Frontal cortex (tissue), 3 donors: ENCODE measurements at regions not wholly inside any gene's neighbourhood (a gene's known extent, or its start where the extent isn't known, plus 50 kb on each side); places are given as distances from the start of the nearest gene placed in this dataset.

Experiments
- DNase-seq, 2 donors: peaks; one replicate each; pipeline ENCODE4 v3.0.0; 2012; ENCODE audit warnings: low spot score in 2 of 2
- FAIRE-seq: peaks from 2 replicates; lab custom pipeline; 2012; peaks lifted over from hg19 to GRCh38; lab: Jason Lieb, UNC
- donor health status: control.
- donor health status: control.
- donor health status: control.

DNA sequence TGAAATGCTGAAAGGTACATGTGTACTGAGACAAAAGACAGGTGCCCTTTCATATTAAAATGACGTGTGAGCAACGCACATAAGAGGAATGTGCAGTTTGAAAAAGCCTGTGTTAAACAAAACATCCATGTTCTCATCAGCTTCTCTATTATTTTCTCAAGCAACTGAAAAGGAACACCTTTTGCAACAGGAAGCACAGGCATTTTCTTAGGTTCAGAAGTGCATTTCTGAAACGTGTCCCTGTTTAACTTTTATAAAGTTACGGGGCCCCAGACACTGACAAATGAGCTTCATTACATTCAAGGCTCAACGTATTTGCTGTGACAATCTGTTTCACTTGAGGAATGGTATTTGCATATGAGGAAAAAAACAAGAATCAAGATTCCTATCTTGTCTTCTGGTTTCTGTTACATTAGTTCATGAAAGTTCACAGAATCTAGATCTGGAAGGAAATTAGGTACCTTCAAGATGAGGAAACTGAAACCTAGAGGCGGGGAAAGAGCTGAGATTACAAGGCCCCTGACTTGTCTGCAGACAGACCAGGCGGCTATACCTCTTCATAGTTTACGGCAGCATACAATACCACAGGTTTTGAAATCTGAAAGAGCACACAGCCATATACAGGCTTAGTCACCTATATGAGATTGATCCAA is 431.7 kb downstream of the KLF12 start:
- DNase-seq (no peak), FAIRE-seq (no peak)

DNA sequence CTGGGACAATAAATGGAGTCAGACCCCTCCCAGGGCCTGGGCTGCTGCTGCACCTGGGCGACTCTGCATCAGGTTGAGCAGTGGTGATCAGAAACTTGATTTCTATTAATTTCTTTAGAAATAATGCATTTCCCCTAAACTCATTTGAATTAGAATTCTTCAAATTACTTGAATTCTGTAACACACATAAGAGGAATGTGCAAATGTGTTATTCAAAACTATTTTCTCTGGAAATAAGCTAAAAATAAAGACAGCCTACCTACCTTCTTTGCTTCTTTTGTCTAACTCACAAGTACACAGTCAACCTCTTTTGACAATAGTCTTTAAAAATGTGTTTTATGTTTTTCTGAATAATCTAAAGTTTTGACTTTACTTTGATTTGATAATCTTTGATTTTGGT is 433.0 kb downstream of the KLF12 start:
- DNase-seq (no peak), FAIRE-seq (no peak)

DNA sequence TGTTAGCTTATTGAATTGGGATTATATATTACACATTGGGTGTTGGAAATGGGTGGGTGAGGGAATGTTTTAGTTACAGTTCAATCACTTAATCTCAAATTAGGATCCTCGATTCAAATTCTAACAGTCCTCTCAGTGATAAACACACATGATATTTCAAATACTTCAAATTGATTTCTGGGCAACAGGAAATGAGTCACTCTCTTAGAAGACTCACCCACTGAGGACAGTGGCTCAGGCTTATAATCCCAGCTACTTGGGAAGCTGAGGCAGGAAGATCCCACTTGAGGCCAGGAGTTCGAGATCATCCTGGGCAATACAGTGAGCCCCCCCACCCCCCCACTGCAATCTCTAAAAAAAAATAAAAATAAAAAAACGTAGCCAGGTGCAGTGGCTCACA is 435.3 kb downstream of the KLF12 start:
- FAIRE-seq: no peak
- no peak for DNase-seq

DNA sequence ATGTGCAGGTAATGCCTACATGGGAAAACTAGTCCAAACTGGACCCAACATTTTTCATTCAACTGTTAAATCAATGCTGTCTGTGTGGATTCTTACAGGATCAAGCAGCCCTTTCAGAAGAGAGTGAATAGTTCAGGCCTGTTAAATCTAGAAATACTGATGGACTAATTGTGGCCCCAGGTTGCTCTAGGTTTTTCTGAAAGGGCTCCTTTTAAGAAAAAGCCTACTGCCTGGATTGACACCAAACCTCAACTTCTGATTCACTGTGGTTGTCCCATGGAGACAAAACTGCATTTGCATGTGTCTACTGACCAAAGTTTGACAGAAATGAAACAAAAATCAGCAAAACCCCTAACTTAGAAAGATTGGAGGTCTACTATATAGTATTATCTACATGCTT is 437.0 kb downstream of the KLF12 start:
- FAIRE-seq (no peak), DNase-seq (no peak)

DNA sequence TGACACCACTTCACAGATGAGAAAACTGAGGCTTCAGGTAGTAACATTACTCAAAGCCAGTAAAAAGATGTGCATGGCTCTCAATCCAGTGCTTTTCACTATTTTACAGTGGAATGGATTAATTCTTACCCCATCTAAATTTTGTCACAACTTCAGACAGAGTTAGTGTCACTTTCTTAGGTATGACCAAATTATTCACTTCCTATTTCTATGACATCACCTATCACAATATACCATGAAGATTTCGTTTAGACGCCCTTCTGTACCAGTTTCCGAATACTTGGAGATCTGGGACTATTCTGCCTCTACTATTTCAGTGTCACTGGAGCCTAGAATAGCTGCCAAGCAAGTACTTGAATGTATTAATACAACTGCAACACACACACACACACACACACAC is 437.5 kb downstream of the KLF12 start:
- no peak for FAIRE-seq
- no peak for DNase-seq

DNA sequence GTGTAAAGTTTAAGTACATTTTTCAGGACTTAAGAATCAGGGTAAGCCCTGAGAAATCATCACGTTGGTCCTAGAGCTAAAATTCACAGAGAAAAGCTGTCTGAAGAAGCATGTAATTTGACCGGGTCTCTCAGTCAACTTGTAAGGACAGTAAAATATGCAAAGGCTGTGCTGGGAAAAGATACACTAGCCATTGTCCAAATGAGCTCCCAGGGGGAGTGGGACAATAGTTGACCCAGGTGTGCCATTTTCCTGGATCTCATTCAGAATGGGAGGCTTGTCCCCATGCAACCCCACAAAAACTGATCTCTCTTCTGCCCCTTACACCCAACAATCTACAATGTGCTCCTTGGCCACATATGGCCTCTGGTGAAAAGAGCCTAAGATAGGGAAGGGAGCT is 437.9 kb downstream of the KLF12 start:
- FAIRE-seq (no peak), DNase-seq (no peak)

DNA sequence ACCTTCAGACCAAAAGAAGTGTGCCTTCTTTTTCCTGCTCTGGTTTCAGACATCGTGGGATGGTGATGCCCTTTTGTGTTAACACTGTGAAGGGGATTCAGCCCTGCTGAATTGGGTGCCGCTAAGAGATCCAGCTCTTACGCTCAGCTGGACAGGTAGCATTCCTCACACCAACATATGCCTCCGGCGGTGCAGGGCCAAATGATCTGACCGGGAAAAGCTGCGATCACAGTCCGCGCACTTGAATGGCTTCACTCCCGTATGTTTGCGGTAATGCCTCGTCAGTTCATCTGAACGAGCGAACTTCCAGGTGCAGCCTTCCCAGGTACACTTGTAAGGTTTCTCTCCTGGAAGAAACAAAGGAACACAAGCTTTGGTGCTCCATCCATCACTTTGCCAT is 438.9 kb downstream of the KLF12 start:
- DNase-seq: no peak
- no peak for FAIRE-seq

DNA sequence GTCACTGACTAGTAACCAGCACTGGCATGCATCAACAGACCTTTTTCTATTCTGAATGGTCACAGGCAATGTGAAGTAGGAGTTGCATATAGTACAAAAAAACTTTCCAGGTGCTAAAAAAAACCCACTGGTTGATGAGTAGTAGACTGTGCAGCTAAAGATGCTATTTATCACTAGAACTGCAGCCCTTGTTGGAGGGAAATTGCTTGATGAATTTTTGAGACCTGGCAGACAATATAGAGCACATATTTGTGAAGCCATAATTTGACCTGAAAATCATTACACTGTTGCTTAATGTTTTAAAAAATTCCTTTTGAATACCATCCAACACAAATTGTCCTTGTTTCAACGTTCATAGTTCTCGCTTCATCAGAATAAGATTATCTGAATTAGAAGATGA is 441.0 kb downstream of the KLF12 start:
- no peak for FAIRE-seq

DNA sequence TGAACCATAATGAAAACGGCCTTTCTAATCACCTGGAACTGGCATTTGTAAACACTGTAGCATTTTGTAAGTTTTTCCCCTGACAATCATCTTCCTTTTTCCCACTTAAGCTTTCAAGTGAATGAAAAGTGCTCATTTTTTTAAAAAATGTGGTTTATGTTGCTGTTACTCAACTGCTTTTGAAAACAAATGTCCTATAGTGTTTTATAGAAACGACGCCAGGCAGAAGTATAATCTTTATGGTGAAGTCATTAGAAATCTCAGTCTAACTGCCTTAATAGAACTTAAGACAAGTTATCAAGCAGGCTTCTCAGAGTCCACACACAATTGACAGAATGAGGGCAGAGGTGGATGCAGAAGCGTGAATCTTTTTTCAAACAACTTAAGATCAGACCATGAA is 442.3 kb downstream of the KLF12 start:
- DNase-seq: no peak
- no peak for FAIRE-seq

More for the DNA sequence above, 441.0 kb downstream of the KLF12 start:
- no peak for DNase-seq

DNA sequence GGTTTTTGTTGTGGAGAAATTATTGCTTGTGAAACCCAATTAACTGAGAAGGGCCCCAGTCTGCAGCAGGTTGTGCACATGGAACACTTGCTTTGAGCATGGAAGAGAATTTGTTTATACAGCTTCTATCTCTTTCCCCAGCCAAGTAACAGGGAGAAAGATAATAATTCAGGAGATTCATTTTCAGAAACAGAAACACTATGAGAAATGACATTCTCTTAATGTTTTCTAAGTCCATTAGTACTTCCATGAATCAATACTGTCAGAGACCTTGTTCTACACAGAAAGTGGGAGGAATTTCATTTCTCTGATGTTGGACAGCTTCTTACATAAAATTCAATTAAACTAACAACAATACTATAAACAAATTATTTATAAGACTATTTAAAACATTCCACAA is 446.3 kb downstream of the KLF12 start:
- no peak for DNase-seq
- FAIRE-seq: no peak

DNA sequence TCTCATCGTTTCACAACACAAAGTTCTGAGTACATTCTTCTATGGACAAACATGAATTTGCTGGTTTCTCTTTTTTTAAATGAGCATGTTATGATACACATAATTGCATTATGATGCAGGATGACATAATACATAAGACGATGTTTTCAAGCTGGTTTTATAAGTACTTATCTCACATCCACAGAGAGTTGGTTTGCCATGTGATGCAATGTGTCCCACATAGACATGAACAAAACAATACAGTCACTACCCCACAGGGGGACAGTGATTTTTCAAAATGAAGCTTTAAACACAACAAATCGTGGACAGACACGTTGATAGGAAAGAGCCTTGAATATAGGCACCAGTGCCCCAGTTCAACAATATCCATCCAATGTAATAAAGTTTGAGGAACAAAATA is 447.1 kb downstream of the KLF12 start:
- DNase-seq: no peak
- FAIRE-seq: no peak

DNA sequence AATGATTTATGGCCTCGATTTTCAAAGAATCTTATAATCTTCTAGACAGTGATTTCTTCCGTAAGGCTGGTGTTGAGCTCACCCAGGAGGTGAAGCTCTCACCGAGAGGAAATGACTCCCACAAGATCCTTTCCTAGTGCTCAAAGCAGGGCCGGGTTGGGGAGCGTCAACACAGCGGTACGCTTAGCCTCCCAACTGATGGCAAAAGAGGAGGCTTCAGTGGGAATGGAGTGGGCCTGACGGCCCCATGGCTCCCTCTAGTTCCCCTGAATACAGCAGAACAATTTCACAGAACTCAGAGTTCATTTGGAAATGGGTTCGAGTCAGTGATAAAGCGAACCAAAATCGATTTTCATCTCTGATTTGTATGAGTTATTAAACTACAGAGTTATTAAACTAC is 449.5 kb downstream of the KLF12 start:
- FAIRE-seq: no peak
- no peak for DNase-seq

DNA sequence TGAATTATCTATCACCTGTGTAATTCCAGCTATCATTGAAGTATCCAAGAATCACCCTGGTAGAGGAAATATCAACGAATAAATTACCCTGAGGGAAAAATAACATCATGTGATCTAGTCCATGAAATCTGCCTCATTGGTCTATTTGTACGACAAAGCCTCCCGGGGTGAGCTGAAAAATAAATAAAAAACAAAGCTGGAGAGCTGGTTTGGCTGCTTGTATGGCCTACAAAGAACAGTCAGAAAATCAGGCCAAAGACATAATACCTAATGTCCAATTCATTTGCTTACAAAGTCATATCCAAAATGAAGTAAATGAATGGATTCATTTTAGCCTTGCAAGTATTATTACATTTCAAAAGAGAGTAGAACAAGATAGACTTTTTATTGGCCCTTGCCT is 449.9 kb downstream of the KLF12 start:
- FAIRE-seq (no peak), DNase-seq (no peak)

DNA sequence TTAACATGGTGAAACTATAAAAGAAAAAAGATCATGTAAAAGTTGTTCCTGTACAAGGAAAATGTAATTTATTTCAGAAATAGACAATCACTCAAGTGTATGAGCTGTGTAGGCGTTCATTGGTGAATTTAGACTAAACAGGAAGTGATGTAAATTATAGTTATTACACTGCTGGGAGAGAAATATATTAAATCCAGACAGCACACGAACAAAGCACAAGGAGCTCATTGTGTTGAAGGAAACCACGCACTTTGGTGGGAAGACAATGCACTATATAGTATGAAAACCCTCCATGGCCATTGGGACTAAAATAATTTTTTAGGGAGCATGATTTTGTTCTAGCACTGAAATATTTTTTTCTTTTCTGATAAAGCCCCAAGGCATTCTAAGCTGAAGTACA is 450.5 kb downstream of the KLF12 start:
- no peak for DNase-seq
- no peak for FAIRE-seq

DNA sequence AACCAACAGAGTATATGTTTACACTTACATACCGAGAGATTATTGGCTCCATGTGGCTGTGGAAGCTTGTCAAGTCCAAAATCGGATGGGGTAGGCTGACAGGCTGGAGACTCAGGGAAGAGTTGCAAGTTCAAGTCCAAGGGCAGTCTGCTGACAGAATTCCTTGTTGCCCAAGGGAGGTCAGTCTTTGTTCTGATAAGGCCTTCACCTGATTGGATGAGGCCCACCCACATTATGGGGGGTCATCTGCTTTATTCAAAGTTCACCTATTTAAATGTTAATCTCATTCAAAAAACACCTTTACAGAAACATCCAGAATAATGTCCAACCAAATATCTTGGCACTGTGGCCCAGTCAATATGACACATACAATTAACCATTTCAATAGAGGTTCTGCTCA is 452.4 kb downstream of the KLF12 start:
- FAIRE-seq: no peak
- DNase-seq: no peak

DNA sequence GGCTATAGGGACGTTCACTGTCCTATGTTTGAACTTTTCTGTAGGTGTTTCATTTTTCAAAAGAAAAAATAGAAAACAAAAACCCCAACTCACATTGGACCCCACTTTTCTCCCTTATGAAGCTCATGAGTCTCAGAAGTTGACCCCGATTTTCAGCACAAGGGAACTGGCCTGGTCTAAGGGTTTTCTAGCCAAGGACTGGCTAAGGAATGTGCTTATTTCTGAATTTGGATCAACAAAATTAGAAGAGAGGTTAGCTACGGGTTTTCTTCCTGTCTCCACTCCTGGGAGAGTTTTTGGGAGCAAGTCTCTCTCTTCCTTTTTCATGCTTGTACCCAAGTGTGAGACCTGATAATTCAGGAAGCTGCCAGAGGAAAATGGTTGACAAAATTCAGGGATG is 453.2 kb downstream of the KLF12 start:
- no peak for DNase-seq
- FAIRE-seq: no peak

DNA sequence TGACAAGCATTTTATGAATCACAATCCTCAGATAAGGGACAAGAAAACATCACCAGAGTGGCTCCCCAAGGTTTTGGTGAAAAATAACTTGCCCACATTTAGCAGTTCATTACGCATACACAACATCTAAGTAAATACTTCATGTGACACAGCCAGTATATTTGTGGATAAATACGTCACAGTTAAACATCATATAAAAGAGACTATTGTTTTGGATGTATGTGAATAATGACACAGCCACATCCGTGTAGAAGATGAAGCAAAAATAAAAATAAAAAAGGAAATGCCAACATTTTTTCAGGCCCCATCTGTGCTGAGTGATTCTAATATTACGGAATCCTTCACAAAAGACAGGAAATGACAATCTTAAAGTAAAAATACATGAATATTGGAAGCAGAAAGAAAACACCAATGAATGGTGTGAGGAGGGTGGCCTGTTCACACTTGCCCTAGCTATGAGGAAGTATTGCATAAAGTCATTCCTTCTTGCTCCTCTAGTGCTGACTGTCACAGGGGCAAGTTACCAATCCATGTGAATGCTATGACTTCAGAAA is 457.1 kb downstream of the KLF12 start:
- FAIRE-seq: no peak
- DNase-seq: no peak

DNA sequence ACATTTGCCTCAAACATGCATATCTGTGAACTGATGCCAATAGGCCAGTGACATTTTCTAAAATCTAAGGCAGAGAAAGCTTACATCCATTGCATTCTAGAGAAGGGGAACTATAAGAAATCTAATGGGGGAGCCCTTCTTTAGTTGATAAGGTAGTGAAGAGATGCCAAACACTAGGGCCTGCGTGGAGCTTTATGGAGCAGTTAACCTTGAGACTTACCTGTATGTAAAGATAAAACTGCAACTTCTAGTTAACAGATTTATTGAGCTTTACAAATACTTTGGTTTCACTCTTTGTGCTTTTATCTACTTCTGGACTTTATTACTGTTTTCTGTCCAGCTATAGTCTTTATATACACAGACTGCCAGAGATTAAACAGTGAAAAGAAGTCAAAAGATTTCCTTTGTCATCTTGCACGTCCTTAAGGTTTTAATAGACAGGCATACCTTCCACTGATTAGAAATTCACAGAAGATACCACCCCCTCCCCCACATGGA is 457.6 kb downstream of the KLF12 start:
- FAIRE-seq (no peak), DNase-seq (no peak)

DNA sequence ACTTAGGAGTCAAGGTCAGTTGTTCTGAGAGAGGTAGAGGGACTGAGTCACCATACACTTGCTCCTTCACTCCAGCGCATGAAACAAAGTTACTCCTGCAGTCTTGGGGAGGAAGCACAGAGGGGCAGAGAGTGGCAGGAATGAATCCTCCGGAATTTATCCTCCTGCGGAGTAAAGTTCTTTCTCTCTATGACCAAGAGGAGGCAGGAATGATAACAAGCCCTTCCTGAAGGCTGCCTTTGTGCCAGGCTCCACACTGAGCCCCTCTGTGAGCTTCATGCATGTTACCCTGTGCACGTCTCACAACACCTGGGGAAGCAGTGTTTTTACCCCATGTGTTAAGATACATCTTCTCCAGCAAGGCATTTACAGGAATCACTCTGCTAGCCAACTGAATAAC is 458.4 kb downstream of the KLF12 start:
- DNase-seq: no peak
- FAIRE-seq: no peak

DNA sequence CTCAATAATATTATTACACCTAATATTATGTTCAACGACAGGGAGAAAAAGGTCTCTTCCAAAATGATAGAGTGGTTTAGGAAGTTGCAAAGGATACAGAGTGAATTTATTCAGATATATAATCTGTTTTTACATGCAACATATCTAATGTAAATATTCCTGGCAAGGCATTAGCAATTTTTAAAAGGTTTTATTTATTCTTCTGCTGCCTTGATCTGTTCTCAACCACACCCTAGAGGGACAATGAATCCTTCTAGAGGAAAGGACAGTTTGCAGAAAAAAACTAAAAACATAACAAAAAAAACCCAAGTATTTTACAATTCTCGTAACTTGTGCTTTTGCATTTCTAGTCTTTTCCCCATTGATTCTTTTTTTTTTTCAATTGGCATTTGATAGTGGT is 459.6 kb downstream of the KLF12 start:
- no peak for DNase-seq
- no peak for FAIRE-seq

DNA sequence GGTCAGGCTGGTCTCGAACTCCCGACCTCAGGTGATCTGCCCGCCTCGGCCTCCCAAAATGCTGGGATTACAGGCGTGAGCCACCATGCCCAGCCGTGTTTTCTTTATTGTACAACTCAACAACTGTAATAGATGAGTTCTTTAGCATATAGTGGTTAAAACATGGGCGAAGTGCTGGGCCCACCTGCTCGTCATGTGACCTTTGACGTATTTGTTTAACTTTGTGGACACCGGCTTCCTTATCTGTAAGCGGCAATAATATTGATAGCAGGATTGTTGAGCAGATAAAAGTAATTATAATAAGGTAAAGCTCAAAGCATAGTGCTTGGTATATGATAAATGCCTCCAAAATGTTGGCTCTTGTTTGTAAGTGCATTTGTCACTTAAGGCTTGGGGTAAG is 460.3 kb downstream of the KLF12 start:
- DNase-seq (no peak), FAIRE-seq (no peak)

DNA sequence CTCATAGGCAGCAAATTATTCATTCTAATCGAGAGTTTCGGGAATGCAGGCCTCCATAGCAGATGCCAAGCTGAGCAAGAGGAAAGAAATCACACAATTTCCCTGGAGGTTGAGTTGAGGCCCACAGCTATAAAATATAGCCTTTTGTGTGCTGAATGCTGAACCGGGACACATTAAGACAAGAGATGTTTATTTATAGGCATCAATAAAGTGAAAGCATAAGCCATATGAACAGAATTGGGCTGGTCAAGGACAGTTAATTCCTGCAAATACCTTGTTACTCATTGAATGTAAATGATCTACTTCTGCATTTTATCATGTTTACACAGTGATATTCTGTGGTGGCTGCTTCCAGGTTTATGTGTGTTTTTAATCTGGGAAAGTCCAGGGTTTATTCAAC is 461.7 kb downstream of the KLF12 start:
- DNase-seq (no peak), FAIRE-seq (no peak)
